HG03378 (cell line): ENCODE measurements at regions not wholly inside any gene's neighbourhood (a gene's known extent, or its start where the extent isn't known, plus 50 kb on each side); places are given as distances from the start of the nearest gene placed in this dataset.

ENCODE experiments used
- ATAC-seq: cut with Tn5 transposase; IDR thresholded peaks from one replicate; pipeline ENCODE4 v1.9.1; 2021; ENCODE audit warnings: mild to moderate bottlenecking, moderate library complexity; ENCODE audit not compliant: unreplicated experiment

DNA sequence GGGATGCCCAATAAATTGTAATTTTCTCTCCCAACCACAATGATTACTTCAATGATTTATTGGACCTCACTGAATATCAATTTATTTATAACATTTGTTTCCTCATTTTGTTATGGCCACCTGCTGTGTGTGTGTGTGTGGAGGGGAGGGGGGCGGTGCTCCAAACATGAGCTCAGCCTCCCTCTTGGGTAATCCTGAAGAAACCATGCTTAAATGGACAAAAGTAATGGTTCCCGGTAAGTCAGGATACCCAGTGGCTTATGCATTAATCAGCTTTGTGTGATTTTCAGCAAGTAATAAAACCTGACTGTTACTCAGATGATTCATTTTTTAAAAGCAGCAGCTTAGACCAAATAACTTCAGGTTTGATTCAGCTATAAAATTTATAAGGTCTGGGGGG lies 495.1 kb upstream of the MEX3C start:
- ATAC-seq: no peak

DNA sequence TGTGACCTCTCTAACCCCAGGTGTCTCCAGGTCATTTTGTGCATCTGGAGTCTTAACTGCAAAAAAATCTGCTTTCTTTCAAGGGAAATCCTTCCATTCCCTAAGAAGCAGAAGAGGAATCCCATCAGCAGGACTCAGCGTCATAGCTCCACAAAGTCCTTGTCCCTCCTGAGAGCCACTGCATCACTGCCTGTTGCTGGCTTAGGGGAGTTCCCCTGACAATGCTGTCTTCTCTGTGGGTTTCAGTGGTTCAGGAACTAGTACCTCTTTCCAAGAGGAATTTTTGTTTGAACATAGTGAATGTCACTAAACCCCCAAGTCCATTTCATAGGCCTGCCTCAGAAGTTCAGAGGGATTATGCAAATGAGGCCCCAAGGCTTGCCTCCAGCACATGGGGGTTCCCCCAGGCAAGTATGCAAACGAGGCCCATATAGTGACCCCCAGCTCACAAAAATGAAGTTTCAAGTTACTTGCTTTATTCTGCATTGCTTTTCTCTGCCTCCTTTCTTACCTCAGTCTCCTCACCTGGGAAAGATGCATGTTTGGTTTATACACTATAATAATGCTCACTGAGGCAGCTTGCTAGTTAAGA lies 513.9 kb upstream of the MEX3C start:
- ATAC-seq: no peak

DNA sequence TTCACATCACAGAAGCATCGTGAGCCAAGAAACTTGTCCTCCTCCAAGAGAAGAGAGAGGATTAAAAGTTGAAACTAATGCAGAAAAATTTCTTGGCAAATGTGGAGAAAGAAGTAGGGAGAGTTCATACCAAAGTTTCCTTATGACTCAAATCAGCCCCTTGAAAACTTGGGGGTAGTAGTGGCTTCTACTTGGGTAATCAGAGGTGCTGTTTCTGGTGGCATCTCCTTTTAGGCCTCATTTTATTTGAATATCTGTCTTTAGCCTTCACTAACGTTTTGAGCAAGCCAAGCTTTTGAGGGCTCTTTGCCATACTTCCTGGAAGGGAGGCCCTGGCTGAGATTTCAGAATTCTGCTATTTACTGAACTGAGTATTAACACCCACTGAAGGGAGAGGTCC lies 515.3 kb upstream of the MEX3C start:
- no peak for ATAC-seq

GRCh38 chr18:51716277-51716676 lies 518.8 kb upstream of the MEX3C start:
- ATAC-seq: no peak

GRCh38 chr18:51721388-51721787 lies 523.9 kb upstream of the MEX3C start:
- no peak for ATAC-seq

GRCh38 chr18:51721996-51722395 lies 524.5 kb upstream of the MEX3C start:
- no peak for ATAC-seq

DNA sequence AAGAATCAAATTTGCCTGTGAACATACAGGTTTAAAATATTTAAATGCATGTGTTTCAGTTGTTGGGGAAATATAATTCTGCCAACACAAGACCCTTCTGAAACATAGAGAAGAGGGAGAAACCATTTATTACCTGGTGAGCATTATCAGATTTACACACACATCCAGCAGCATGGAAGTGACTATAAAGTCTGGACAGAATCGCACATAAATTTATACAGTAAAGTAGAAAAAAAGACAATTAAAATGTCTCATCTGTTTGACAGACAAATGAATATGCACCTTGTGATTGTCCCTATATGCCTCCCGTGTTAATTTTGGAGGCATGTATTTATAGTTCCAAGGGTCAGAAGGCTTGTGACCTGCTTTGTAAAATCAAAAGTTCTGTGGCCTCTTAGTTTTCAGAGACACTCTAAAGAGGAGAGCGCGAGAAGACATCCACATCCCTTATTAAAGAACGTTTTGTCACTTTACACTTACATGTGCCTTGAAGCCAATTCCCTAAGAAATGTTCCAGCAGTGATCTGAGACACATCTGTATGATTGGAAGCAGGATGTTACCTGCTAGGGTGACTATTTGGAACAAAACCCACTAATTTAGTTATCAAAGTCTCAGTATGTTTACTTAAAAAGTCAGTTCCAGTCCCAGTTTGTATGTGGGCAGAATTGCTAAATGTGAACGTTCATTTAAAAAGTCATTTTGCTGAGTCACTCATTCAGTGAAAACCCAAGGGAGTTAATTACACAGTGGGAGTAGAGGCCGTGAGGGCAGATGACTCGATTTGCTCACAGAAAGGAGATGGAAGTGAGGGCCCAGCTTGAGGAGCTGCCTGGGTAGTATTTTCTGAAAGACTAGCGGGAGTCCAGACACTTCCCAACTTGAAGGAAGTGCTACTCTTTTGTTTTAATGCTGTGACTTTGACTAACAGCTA lies 527.6 kb upstream of the MEX3C start:
- ATAC-seq: no peak

DNA sequence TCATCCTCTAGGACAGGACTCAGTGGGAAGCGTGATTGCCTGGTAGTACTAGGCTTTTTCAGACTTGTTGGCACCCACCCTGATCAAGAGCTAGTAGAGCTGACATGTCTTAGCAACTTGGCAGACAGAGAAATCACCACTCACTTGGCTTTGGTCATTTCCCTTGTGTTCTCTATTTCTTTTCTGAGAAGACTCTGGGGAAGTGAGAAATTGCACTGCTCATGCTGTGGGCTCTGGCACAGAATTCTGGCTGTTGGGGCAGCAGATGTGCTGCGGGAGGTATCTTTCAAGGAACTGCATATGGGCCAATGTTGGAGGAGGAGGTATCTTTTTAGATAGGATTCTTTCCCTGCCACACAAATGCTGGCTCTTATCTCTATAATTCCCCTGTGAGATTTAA lies 529.1 kb upstream of the MEX3C start:
- no peak for ATAC-seq

DNA sequence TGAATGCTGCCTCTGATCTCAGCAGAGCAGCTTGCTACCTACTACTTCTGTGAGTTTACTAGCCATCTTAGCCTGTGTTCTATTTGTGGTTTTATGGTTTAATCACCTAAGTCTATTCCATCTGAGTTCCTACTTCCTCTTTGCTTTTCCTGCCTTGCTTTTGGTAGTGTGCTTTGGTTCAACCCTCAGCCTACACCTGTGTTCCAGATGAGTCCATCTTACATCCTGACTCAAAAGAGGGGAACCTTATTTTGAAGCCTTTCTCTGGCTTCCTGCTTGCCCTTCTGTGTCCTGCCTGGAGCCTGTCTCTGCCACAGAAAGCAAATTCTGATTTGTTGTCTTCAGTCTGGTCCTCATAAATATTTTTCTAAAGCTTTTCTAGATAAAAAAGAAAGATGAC lies 530.3 kb upstream of the MEX3C start:
- peak; percentile 52 for ATAC-seq

DNA sequence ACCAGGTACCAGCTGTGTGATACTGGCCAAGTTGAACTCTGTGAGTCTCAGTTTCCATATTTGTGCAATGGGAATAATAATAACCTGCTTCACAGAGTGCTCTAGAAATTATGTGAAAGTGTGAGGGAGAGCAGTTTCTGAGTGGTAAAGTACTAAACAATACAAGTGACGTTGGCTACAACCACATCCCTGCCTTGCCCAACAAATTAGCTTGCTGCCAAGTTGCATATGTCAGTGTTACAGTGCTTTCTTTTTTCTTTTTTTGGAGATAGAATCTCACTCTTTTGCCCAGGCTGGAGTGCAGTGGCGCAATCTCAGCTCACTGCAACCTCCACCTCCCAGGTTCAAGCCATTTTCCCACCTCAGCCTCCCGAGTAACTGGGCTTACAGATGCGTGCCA lies 533.6 kb upstream of the MEX3C start:
- ATAC-seq: no peak

GRCh38 chr18:51734576-51734975 lies 537.1 kb upstream of the MEX3C start:
- ATAC-seq: no peak

GRCh38 chr18:51739044-51739666 lies 541.7 kb upstream of the MEX3C start:
- peak; percentile 82 for ATAC-seq

DNA sequence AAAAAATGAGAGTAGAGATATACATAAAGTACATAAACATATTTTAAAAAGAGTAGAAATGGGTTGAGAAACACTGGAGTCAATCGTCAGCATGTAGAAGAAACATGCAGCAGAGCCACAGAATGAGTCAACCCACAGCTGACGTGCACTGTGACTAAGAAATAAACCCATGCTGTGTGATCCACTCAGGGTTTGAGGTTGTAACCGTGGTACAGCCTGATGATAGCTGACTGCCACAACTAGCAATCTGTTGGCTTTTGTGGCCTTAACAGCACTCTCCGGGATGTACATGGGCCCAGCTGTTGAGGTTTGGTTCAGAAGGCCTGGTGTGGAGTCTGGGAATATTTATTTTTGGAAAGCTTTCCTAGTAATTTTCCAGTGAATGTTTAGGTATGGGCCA lies 554.4 kb upstream of the MEX3C start:
- ATAC-seq: no peak

GRCh38 chr18:51753365-51754057 lies 556.0 kb upstream of the MEX3C start:
- ATAC-seq: no peak

GRCh38 chr18:51754566-51754965 lies 557.1 kb upstream of the MEX3C start:
- no peak for ATAC-seq

DNA sequence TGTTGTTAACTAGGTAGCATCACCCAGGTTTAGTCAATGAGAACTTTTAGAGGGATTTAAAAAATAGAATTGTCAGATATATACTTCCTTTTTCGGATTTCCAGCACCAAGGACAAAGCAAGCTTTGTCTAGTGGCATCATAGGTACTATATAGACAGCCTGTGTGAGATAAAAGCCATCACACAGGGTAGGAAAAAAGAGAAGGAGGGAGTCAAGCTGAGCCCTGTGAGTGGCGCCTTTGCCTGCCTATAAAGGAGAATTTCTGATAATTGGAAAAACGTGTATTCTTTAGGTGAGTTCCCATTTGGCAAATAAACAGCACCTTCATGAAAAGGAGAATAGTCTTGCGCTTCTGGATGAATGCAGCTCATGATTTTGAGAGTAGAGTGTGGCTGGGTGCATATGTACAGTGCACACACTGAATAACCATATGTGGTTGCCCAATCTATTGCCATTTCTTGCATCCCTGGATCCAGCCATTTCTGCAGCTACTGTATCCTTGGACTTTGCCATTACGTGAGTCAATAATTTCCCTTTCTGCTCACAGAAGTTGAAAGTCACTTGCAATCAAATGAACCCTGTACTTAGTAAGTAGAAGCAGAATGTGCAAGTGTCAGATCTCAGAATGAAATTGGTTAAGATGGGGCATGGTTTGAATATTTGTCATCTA lies 559.9 kb upstream of the MEX3C start:
- no peak for ATAC-seq

DNA sequence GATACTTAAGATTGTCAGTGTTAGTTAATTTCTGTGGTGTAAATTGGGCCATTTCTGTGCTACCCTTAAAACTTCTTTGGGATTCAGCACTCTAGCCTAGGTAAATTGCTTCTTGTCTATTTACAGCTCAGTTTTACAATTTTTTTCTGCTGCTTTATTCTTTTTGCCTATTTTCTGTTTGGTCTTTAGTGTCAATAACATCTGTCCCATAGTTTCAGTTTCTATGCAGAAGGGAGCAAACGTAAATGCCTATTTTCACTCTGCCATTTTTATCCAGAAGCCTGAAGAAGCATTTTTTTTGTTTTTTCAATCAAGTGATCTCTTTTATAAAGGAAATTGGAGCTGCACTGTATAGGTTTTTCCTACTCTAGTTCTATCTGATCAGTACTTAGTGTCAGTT lies 564.9 kb upstream of the MEX3C start:
- ATAC-seq: no peak

GRCh38 chr18:51765606-51766360 lies 568.3 kb upstream of the MEX3C start:
- ATAC-seq: no peak

GRCh38 chr18:51767293-51767692 lies 569.8 kb upstream of the MEX3C start:
- no peak for ATAC-seq

DNA sequence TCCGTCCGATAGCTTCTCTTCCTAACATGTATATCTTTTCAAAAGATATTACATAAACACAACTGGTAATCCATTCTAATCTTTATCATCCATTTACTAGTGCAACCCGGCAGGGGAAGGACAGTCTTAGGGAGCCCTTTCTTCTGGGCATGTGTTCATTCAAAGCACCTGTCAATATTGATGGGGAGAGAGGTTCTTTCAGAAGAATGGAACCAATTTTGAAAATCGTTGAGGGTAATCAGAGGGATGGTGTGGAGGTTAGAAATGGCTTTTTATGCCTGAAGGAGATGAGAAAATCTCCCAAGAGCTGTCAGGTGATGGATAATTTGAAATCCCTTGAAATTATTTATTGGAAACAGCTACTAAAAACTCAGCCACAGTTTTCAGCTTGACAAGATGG lies 561.9 kb upstream of the DCC start:
- no peak for ATAC-seq
